ENCODE measurements at regions not wholly inside any gene's neighbourhood (a gene's known extent, or its start where the extent isn't known, plus 50 kb on each side); places are given as distances from the start of the nearest gene placed in this dataset.
"Not testable (repeated sequence)": the region's sequence is repeated elsewhere in the genome, so short reads cannot be mapped to it uniquely, and the experiment has no call there.

DNA sequence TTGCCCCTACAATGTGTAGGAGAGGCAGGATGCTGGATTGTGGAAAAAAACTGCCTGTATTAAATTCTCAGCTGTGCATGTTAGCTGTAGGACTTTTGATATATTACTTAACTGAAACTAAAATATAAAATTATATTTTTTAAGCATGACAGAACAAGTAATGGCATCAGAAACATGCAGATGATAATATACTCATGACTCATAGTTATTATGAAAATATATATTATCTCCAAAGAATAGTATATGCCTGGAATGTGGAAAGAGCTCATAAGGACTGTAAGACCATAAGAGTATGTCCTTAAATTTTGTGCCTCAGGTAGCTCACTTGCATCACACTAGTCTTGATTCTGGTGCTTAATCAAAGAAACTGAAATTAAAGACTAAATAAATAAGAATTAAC, 1100.6 kb downstream of the TECRL start:
- H3K4me1 Mint-ChIP-seq (ENCODE audit: low read depth): no peaks in the 10 kb centered on the region
- no peak overlapping the region for H3K4me3 Mint-ChIP-seq
- no peaks in the 10 kb centered on the region for H3K27me3 Mint-ChIP-seq

DNA sequence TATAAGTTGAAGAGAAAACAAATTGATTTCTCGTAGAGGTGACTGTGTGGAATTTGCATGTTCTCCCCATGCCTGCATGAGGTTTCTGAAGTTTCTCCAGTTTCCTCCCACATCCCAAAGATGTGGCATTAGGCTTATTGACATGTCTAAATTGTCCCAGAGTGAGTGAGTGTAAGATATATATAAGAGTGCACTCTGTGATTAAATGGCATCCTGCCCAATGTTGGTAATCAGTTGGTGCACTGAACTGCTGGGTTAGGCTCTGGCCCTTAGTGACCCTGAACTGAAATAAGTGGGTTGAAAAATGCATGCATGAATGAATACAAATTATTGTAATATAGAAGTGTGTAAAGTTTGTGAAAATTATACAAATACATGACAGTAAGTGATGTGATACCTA, 1106.5 kb downstream of the TECRL start:
- no peaks in the 10 kb centered on the region for H3K4me1 Mint-ChIP-seq (ENCODE audit: low read depth)
- no peaks in the 10 kb centered on the region for H3K27me3 Mint-ChIP-seq
- no peak overlapping the region for H3K27ac Mint-ChIP-seq
- H3K9me3 Mint-ChIP-seq (ENCODE audit: low read depth): peaks cover 3% of the 10 kb centered on the region
- no peak overlapping the region for H3K4me3 Mint-ChIP-seq
- H3K36me3 Mint-ChIP-seq: no peaks in the 10 kb centered on the region

More for the DNA sequence above, 1100.6 kb downstream of the TECRL start:
- no peak overlapping the region for H3K27ac Mint-ChIP-seq
- no peaks in the 10 kb centered on the region for H3K36me3 Mint-ChIP-seq
- H3K9me3 Mint-ChIP-seq (ENCODE audit: low read depth): peaks cover 4% of the 10 kb centered on the region

DNA sequence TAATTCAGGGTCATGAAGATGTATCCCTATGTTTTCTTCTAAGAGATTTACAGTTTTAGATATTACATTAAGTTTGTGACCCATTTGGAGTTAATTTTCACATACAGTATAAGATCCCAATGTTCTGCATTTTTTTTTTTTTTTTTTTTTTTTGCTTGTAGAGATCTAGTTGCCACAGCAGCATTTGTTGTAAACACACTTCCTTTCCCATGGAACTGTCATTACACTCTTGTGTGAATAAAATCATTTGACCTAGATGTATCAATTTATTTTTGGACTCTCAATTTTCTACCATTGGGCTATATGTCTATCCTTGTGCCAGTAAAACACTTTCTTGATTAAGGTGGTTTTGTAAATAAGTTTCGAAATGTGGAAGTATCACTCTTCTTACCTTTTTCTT, 1107.2 kb downstream of the TECRL start:
- Mint-ChIP-seq H3K27ac (no peak overlapping the region), H3K4me1 (ENCODE audit: low read depth) (no peaks in the 10 kb centered on the region), H3K9me3 (ENCODE audit: low read depth) (no peaks in the 10 kb centered on the region), H3K4me3 (no peak overlapping the region), H3K27me3 (no peaks in the 10 kb centered on the region), H3K36me3 (no peaks in the 10 kb centered on the region)

DNA sequence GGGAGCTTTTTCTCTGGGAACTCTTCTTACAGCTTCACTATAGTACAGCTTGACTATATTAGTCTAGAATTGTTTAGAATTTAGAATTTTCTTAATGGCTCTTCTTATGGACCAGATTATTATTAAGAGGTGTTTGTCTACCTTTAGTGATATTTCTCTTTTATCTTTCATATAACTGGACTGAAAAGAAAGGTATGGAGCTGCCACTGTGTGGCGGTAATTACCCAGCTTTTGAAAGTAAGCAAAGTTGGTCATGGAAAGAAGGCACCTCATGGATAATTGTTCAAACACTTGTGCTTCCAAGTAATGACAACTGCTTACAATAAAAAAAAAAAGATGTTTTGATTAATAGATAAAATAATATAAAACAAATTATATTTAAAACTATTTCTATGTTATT, 1112.5 kb downstream of the TECRL start:
- Mint-ChIP-seq H3K27ac (no peak overlapping the region), H3K9me3 (ENCODE audit: low read depth) (peaks cover 9% of the 10 kb centered on the region), H3K4me3 (no peak overlapping the region), H3K27me3 (no peaks in the 10 kb centered on the region), H3K36me3 (no peaks in the 10 kb centered on the region), H3K4me1 (ENCODE audit: low read depth) (no peaks in the 10 kb centered on the region)

DNA sequence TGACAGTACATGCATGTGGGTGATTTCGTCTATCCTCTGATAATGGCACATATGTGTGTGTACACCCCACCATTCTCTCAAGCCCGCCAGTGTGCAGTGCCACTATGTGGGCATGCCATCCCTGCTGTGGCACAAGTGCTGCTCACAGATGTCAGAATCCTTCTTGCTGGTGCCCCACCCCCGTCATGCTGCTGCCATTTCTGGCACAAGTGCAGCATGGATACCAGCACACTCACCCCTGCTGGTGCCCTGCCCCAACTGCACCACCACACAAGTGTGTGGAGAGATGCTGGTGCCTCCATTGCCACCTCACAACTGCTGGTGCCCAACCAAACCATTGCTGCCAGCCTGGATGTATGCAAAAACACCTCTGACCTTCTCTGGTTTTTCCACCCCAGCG, 1133.8 kb downstream of the TECRL start:
- no peaks in the 10 kb centered on the region for H3K27me3 Mint-ChIP-seq
- no peaks in the 10 kb centered on the region for H3K4me1 Mint-ChIP-seq (ENCODE audit: low read depth)
- peaks cover 4% of the 10 kb centered on the region for H3K9me3 Mint-ChIP-seq (ENCODE audit: low read depth)
- no peaks in the 10 kb centered on the region for H3K36me3 Mint-ChIP-seq
- H3K27ac Mint-ChIP-seq: no peak overlapping the region
- no peak overlapping the region for H3K4me3 Mint-ChIP-seq

DNA sequence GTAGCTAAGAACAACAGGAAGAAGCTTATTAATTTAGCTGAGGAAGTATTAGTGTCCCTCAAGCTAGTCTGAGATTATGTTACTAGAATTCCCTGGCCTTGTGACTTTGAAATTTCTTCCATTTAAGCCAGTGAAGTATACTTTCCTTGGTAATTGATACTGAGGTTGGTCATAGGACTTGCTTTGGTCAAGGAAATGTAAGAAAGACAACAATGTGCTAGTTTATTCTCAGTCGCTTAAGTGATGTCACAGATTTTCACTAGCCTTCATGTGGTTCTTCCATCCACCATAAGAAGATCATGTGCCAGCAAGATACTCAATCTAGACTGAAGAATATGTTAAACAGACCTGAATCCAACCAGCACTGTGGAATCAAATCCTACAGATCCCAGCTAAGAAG, 1140.1 kb downstream of the TECRL start:
- Mint-ChIP-seq H3K27ac (no peak overlapping the region), H3K36me3 (no peaks in the 10 kb centered on the region), H3K4me1 (ENCODE audit: low read depth) (no peaks in the 10 kb centered on the region), H3K9me3 (ENCODE audit: low read depth) (peaks cover 4% of the 10 kb centered on the region), H3K27me3 (no peaks in the 10 kb centered on the region), H3K4me3 (no peak overlapping the region)

DNA sequence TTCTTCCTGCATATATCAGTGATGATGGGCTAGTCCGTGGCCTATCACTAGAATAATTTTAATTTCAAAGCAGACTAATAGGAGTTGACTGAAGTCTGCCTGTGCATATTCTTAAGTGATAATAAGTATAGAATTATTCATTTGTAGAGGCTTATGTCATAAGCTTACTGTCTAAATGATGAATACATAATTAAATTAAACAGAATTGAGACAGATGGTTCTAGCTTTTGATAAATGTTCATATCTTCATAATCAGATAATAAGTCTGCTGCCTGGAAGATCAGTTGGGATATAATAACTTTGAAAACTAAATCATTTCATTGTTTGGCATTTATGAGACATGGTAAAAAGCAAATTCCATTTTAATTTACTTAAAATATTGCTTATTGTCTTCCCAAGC, 1175.6 kb downstream of the TECRL start:
- no peak overlapping the region for H3K27ac Mint-ChIP-seq
- H3K27me3 Mint-ChIP-seq: no peaks in the 10 kb centered on the region
- no peaks in the 10 kb centered on the region for H3K4me1 Mint-ChIP-seq (ENCODE audit: low read depth)
- H3K36me3 Mint-ChIP-seq: no peaks in the 10 kb centered on the region
- H3K4me3 Mint-ChIP-seq: no peak overlapping the region
- peaks cover 8% of the 10 kb centered on the region for H3K9me3 Mint-ChIP-seq (ENCODE audit: low read depth)

DNA sequence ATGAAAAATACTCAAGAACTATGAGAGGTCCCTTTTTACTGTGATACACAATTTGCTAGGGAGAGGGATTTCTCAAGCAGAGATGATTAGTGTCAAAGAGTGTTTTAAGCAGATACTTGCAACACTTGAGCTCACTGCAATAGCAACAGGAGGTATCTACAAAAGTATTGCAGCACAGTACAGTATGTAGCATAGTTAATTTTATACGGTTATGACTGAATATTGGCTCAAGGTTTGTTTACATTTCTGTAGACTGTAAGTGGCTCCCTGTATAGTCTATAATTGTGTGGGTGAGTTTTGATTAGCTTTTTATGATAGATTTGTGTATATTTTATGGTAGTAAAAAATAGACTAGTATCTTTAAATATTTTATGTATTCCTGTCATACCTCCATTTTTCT, 1177.2 kb downstream of the TECRL start:
- Mint-ChIP-seq H3K4me1 (ENCODE audit: low read depth) (no peaks in the 10 kb centered on the region), H3K9me3 (ENCODE audit: low read depth) (peaks cover 5% of the 10 kb centered on the region), H3K4me3 (no peak overlapping the region), H3K27ac (no peak overlapping the region), H3K27me3 (no peaks in the 10 kb centered on the region), H3K36me3 (no peaks in the 10 kb centered on the region)

DNA sequence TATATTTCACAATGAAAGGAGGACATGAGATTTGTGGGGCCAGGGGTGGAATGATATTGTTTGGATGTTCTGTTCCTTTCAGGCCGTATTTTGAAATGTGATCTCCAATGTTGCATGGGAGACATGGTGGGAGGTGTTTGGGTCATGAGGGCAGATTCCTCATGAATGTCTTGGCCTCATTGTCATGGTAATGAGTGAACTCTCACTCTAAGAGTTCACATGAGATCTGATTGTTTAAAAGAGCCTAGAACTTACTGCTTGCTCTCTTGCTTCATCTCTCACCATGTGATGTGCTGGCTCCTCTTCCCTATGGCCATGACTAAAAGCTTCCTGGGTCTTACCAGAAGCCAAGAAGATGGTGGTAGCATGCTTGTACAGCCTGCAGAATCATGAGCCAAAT, 1183.0 kb downstream of the TECRL start:
- Mint-ChIP-seq H3K4me3 (no peak overlapping the region), H3K27ac (no peak overlapping the region), H3K36me3 (no peaks in the 10 kb centered on the region), H3K4me1 (ENCODE audit: low read depth) (no peaks in the 10 kb centered on the region), H3K27me3 (no peaks in the 10 kb centered on the region), H3K9me3 (ENCODE audit: low read depth) (no peaks in the 10 kb centered on the region)

DNA sequence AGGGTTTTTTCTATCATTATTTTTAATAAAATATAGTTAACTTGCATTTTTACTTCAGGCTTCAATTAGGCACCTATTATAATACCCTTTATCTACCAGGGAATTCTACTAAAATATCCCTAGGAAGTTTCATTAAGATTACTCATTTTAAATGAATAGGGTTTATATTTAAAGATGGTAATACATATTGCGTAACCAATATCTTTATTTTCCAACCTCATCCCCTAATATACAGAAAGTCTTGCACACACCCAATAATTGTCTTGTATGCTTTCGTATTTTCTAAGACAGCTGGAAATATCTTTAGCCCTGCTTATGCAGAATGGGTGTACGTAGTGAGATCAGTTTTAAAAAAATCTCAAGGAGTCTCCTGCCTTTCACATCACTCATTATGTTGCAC, 1186.8 kb downstream of the TECRL start:
- Mint-ChIP-seq H3K4me1 (ENCODE audit: low read depth) (no peaks in the 10 kb centered on the region), H3K27ac (no peak overlapping the region), H3K36me3 (no peaks in the 10 kb centered on the region), H3K4me3 (no peak overlapping the region), H3K27me3 (no peaks in the 10 kb centered on the region), H3K9me3 (ENCODE audit: low read depth) (peaks cover 9% of the 10 kb centered on the region)

DNA sequence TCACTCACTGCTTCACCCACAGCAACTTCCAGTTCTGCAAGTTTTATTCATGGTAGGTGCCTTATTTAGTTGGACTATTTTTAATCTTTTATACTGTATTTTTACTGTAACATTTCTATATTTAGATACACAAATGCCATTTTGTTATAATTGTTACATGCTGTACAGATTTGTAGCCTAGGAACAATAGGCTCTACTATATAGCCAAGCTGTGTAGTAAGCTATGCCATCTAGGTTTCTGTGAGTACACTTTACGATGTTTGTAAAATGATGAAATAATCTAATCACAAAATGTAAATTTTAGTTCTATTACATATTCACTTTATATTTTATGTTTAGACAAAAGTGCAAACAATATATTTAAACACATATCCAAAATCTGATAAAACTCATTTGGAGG, 1187.8 kb downstream of the TECRL start:
- H3K9me3 Mint-ChIP-seq (ENCODE audit: low read depth): peaks cover 12% of the 10 kb centered on the region

DNA sequence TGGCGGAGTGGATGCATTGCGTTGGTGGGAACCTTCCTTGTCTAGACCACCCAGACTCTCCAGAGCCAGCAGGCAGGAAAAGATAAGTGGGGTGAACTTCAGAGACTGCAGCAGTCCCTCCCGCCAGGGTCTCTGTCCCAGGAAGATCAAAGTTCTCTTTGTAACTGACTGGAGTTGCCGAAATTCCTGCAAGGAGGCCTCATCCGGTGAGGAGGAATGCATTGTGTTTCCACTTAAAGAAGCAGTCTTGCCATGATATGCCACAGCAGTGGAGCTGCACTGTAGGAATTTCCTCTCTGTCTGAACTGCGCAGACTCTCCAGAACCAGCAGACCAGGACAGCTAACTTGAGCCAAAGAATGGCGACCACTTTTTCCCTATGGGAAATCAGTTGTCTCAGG, 1190.4 kb downstream of the TECRL start:
- Mint-ChIP-seq H3K27ac (no peak overlapping the region), H3K4me1 (ENCODE audit: low read depth) (no peaks in the 10 kb centered on the region), H3K27me3 (no peaks in the 10 kb centered on the region)

More for the DNA sequence above, 1187.8 kb downstream of the TECRL start:
- Mint-ChIP-seq H3K27me3 (no peaks in the 10 kb centered on the region), H3K4me3 (no peak overlapping the region), H3K4me1 (ENCODE audit: low read depth) (no peaks in the 10 kb centered on the region), H3K36me3 (no peaks in the 10 kb centered on the region), H3K27ac (no peak overlapping the region)

DNA sequence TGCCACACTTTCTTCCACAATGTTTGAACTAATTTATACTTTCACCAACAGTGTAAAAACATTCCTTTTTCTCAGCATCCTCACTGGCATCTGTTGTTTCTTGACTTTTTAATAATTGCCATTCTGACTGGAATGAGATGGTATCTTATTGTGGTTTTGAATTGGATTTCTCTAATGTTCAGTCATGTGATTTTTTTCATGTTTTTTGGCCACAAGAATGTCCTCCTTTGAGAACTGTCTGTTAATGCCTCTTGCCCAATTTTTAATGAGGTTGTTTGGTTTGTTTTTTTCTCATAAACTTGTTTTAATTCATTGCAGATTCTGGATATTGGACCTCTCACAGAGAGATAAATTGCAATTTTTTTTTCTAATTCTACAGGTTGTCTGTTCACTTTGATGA, 1195.2 kb downstream of the TECRL start:
- no peak overlapping the region for H3K27ac Mint-ChIP-seq
- H3K27me3 Mint-ChIP-seq: no peaks in the 10 kb centered on the region
- peaks cover 27% of the 10 kb centered on the region for H3K9me3 Mint-ChIP-seq (ENCODE audit: low read depth)
- no peaks in the 10 kb centered on the region for H3K4me1 Mint-ChIP-seq (ENCODE audit: low read depth)
- no peaks in the 10 kb centered on the region for H3K36me3 Mint-ChIP-seq
- no peak overlapping the region for H3K4me3 Mint-ChIP-seq

More for the DNA sequence above, 1190.4 kb downstream of the TECRL start:
- peaks cover 22% of the 10 kb centered on the region for H3K9me3 Mint-ChIP-seq (ENCODE audit: low read depth)
- H3K4me3 Mint-ChIP-seq: no peak overlapping the region
- no peaks in the 10 kb centered on the region for H3K36me3 Mint-ChIP-seq

DNA sequence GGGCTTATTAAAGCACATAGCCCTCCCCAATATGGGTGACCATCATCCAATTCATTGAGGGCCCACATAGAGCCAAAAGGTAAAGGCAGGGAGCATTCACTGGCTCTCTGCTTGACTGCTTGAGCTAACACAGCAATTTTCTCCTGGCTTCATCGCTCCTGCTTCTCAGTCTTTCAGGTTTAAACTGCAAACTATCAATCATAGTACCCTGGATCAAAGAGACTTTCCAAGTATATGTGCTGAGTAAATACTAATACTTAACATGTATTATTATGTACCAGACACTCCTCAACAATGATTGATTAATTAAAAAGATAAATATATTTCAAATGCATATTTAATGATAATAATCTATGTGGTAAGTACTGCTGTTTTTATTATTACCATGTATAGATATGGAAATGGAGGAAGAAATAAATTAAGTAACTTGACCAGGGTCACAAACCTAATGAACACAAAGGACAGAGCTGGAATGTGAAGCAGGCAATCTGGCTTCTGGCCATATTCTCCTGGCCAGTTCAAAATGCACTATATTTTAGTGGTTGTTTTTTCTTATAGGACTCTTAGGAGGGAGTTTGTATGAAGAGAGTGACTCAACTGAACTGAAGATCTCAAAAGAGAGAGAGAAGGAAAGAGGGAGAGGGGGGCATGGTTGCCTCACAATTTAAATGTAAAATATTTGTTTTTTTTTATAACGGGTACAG, 1197.3 kb downstream of the TECRL start:
- Mint-ChIP-seq H3K9me3 (ENCODE audit: low read depth) (peaks cover 30% of the 10 kb centered on the region), H3K27ac (no peak overlapping the region), H3K36me3 (no peaks in the 10 kb centered on the region), H3K27me3 (no peaks in the 10 kb centered on the region), H3K4me3 (no peak overlapping the region), H3K4me1 (ENCODE audit: low read depth) (no peaks in the 10 kb centered on the region)

DNA sequence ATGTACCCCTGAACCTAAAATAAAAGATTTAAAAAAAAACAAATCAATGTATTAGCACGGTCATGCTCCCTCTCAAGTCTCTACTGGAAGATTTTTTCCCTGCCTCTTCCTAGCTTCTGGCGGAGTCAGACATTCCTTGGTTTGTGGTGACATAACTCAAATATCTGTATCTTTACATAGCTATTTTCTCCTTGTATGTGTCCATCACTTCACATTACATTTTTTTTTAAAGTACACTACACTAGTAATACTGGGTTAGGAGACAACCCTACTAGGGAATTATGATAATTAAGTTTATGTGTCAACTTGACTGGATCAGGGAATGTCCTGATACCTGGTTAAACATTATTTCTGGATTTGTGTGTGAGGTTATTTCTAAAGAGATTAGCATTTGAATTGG, 1197.9 kb downstream of the TECRL start:
- H3K4me3 Mint-ChIP-seq: no peak overlapping the region
- no peaks in the 10 kb centered on the region for H3K27me3 Mint-ChIP-seq
- H3K27ac Mint-ChIP-seq: no peak overlapping the region
- H3K4me1 Mint-ChIP-seq (ENCODE audit: low read depth): no peaks in the 10 kb centered on the region
- no peaks in the 10 kb centered on the region for H3K36me3 Mint-ChIP-seq
- peaks cover 25% of the 10 kb centered on the region for H3K9me3 Mint-ChIP-seq (ENCODE audit: low read depth)

DNA sequence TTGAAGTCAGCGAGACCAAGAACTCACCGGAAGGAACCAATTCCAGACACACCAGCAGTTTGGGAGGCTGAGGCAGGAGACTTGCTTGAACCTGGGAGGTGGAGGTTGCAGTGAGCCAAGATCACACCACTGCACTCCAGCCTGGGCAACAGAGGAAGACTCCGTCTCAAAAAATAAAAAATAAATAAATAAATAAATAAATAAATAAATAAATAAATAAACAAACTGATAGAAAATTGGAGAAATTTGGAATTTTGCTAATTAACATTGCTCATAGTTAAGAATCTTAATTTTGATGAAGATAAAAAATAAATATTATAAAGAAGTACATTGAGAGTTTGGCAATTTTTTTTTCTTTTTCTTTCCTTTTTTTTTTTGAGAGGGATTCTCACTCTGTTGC, 1216.2 kb downstream of the TECRL start:
- not testable (repeated sequence) for H3K9me3 Mint-ChIP-seq (ENCODE audit: low read depth); H3K27me3 Mint-ChIP-seq; H3K36me3 Mint-ChIP-seq; H3K4me3 Mint-ChIP-seq; H3K27ac Mint-ChIP-seq; H3K4me1 Mint-ChIP-seq (ENCODE audit: low read depth)

Measured in activated naive CD8-positive, alpha-beta T cell (primary cell).